Suppressor macrophage (primary cell): ENCODE measurements at regions not wholly inside any gene's neighbourhood (a gene's known extent, or its start where the extent isn't known, plus 50 kb on each side); places are given as distances from the start of the nearest gene placed in this dataset.
A peak's percentile ranks its signal among the peaks of the same experiment; 100 is the strongest.

Experiments used
- DNase-seq, 4 experiments: peaks; one replicate each; pipeline ENCODE4 v3.0.0-alpha.2; 2020 to 2022

DNA sequence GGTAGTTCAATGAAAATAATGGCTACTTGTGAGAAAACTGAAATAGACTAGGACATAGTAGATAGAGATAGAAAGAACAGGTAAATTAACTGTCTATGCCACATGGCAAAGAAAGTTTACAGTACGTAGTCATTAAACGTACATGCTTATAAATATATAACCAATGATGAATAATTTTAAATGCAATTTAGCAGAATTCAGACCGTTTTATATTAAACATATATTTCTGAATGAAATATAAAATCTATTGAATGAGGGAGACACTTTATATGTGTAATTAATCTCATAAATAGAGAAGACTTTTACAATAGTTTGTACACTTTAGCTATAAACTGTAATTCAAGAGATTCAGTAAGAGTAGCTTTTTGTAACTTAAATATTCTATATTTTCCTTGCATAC is 124.4 kb upstream of the VPREB1 start:
- no peak for DNase-seq

DNA sequence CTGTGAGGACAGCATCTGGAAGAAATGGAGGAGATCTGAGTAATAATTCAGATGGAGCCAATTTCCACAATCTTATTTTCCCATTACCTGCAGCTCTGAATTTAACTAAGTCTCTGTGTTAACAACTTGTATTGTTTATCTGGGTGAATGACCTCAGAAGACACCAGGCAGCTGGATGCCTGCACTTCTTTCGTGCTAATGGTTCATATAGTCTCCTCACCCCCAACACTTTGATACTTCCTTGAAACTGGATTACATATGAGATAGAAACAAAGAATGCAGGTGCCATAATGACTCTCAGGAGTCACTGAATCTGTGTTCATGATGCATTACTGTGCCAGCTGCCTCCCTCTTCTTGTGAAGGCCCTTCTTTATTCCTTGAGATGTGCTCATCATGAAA is 125.6 kb upstream of the VPREB1 start:
- no peak for DNase-seq

- DNase-seq: peak in 1 of 4 experiments; percentile 28
Observed at GRCh38 chr22:22117864-22118544, 126.6 kb upstream of the VPREB1 start.

GRCh38 chr22:22116997-22117770 is 127.4 kb upstream of the VPREB1 start:
- peak in 1 of 4 experiments; percentile 12 for DNase-seq

- no peak for DNase-seq
Observed at GRCh38 chr22:22113701-22114100, 130.9 kb upstream of the VPREB1 start.

DNA sequence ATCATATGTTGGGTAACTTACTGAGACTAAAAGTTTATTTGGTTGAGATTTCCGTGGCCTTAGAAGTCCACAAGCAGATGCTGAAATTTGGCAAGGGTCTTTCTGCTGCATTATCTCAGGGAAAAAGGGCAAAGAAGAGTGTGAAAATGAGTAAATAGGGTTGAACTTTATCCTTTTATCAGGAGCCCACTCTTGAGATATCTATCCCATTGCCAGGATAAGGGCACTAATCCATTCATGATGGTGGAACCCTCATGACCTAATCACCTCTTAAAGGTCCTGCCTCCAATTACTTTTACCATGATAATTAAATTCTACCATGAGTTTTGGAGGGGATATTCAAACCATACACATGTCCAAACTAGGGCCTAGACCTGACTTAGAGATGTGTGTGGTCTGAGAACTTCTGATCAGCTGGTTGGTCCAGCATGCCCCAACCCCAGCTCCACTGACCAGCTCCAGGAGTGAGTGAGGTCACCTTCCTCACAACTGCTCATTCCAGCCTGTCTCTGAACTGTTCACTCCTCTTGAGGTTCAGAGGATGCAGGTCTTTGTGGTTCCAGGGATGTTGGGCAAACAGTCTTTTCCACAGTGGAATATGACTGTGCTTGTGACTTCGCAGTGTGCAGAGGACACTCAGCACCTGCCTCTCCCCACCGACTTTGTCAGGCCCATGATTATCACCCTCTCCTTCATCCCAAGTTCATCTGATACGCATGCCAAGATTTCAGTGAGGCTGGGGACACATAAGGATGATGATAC is 130.1 kb upstream of the TOP3B start:
- DNase-seq: no peak

DNA sequence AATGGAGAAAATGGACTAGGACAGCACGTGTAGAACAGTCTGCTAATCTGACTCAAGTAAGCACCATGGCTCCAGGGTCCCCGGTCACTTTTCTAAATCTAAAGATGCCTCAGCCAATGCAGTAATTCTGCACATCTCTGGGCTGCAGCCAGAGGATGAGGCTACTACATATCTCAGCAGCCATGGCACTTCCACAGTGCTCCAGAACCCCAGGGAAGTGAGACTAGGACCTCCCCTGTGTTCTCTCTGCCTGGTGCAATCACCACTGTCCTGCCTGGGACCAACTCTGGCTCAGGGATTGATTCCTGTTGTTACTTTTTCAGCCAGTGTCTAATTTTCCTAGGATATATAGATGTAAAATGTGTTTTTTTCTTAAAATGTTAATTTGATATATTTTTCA is 129.4 kb upstream of the TOP3B start:
- no peak for DNase-seq

- no peak for DNase-seq
Observed at GRCh38 chr22:22111267-22111751, 128.7 kb upstream of the TOP3B start.

DNA sequence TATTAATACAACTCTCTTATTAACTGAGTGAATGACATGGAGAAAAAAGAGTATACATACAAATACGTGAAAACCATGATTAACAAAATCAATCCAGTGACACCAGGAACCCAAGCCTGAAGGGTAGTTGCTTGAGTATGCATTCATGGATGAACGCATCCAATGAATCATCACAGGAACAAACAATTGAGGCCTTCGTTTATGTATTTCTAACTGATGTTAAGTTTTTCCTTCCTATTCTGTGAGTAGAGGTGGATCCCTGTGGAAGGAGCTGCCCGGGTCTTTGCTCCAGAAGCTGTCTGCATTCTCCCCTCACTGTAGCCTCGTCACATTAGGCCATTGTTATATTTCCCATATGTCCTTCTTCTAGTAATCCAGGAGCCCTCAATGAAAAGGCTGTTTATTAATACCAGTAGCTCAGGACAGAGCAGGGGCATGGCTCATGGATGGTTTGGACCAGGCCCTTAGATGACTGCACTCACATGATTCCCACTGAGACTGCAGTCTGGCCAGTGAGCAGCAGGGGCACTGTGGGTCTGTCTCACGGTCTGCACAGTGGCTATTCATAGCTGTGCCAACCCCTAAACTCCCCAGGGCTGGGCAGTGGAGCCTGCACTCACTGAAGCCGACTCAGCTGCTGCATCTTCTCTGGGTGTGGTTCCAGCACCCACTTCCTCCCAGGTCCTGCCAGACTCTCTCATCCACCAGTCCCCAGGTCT is 128.1 kb upstream of the TOP3B start:
- peak; percentile 55 to 74 (median 65) for DNase-seq

DNA sequence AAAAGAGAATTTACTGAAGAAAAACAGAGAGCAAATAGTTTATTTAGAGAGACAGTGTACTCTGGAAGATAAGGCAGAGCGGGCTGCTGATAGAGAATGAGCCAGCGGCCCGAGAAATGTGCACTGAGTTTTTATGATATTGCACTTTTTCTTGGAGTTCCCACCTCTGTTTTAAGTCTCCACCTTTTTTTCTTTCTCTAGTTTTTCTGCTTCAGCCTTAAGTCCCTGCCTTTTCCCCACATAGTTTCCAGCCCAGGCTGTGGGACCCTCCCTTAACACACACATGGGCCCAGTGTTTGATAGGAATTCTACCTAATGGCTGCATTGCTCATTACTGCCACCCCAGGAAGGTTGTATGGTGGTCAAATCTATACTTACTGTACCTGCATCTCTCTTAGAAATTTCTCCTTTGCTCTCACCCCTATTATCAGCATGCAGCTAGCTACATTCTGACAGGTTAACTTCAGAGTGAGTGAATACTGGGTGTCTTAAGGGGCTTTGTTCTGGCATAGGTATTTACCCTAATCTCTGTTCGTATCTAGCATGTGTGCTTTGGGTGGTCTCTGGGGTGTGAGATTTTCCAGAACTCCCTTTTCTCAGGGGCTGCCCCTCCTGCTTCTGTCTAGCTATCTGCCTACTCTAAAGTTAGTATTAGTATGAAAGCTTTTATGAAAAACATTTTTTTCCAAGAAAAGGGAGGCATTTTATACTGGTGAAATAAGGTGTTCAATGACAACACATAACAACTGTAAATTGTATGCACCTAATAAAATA is 127.3 kb upstream of the TOP3B start:
- DNase-seq: no peak

DNA sequence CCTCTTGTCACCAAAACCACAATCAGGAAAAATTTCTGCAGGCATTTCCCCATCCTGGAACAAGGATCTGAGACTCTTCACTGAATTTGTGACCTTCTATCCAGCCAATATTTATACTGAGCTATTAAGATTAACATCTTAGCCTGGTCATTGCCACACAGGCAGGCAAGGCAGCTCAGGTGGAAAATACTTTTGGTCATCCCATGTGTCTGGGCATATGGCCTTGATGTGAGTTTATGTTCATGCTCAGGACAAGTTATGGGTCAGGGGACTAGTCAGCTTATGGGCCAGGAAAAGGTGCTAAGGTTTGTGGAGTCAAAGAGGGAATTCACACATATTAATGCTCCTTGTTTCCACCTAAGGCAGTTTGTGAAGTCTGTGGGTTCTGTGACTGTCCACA is 124.3 kb upstream of the TOP3B start:
- DNase-seq: no peak

GRCh38 chr22:22105364-22105763 is 122.8 kb upstream of the TOP3B start:
- DNase-seq: no peak

GRCh38 chr22:22103078-22103875 is 120.7 kb upstream of the TOP3B start:
- peak; percentile 16 to 40 (median 28) for DNase-seq

DNA sequence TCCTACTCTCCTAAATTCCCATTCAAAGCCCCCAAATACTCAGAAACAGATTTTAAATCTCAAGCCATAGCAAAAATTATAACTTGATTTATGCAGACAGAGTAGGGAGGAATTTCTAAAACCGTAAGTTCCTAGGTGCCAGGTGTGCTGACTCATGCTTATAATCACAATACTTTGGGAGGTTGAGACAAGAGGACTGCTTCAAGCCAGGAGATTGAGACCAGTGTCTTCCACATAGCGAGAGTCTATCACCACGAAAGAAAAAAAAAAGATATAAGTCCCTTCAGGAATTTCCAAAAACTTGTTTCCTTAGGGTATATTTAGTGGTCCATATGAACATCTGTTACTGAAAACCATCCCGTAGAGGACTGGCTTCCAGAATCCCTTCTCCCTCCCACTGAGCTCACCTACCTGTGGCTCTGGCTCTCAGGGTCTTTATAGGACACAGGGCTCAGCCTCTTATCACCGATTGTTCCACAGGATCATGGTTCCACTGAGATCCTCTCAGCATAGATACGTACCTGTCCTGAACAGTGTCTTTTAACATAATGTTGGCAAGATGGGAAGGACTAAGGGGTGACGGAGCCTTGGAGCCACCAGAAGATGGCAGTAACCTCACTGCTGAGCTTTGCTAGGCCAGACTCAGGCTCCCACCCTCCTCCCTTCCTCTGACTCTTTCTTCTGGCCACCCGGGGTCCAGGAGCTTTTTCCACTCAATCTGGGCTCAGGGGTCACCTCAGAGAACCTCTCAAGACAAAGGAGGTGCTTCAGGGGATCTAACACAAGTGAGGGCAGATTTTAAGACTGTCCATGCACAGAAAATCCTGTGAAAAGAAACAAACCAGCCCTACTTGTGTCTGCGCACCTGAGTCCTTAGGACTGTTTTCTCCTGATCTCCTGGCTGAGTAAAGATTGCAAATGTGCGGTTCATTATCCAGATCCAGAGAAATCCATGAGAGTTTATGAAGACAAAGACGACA is 117.5 kb upstream of the TOP3B start:
- DNase-seq: peak in 2 of 4 experiments; percentile 13 to 14

DNA sequence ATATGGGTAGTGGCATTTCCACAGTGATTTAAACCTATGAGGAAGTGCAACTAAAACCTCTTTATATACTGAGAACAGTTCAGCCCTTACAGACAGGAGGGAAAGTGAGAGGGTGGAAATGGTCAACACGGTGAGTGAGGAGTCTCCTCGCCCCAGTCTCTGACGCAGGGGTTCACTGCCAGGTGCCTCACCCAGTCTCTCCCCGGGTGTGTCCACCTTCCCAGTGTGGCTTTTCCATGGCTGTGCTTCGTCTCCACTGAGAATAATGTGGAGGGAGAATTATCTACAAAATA is 116.6 kb upstream of the TOP3B start:
- peak in 2 of 4 experiments; percentile 39 to 52 for DNase-seq

DNA sequence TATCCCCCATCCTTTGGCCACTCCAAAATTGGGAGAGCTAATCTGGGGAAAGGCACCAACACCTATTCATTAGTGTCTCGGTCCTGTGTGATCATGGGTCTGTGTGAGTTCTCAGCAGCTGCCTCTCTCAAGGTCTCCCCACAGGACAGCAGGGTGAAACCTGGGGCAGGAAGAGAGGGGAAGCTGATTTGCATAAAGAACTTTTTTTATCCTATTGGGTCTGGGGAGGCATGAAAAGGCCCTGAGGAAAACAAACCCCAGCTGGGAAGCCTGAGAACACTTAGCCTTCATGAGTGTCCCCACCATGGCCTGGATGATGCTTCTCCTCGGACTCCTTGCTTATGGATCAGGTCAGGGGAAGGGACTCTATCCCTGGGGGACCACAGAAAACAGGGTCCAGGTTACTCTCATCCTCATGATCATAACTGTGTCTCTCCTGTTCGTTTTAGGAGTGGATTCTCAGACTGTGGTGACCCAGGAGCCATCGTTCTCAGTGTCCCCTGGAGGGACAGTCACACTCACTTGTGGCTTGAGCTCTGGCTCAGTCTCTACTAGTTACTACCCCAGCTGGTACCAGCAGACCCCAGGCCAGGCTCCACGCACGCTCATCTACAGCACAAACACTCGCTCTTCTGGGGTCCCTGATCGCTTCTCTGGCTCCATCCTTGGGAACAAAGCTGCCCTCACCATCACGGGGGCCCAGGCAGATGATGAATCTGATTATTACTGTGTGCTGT is 116.0 kb upstream of the TOP3B start:
- no peak for DNase-seq

DNA sequence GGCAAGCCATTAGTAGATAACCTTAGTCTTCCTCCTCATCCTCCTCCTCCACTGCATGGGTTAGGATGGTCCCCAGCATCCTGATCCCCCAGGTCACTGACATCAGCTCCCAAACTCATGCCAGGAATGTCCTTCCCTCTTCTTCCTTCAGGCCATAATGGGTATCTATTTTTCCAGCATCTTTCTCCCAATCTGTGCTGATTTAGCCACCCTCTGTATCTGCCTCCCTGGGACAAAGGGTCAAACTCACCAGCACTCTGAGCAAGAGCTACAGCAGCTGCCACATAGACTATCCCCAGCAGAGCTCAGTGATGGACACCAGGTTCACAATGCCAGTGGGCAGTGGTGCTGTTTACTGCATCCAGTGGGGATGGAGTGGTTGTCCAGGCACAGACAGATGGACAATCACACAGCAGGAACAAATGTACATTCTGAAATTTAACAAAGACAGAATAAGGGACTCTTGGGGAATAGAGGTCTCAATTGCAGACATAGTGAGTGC is 115.2 kb upstream of the TOP3B start:
- DNase-seq: no peak

- no peak for DNase-seq
Observed at GRCh38 chr22:22094921-22095320, 112.3 kb upstream of the TOP3B start.

DNA sequence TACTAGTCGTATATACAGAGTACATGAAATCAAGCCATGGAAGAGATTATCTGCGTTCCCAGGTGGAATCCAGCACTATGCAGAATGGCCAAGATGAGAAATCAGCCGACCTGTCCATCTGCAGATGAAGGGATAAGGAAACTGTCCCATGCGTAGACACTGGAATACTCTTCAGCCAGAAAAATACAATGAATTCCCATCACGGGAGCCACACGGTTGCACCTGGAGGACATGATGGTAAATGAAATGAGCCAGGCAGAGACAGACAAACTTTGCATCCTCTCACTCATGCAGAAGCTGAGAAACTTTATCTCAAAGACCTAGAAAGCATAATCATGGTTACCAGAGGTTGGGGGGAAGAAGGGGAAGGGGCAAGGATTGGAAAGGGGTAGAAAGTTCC is 111.9 kb upstream of the TOP3B start:
- DNase-seq: no peak
